OCI-LY1 (cell line): ENCODE measurements at regions not wholly inside any gene's neighbourhood (a gene's known extent, or its start where the extent isn't known, plus 50 kb on each side); places are given as distances from the start of the nearest gene placed in this dataset.

Source experiments
- H2AFZ ChIP-seq: fragments of 200-600 bp; sonication (generic), shearing (Covaris generic); 2 replicates; pipeline ENCODE4 v1.6.0; 2014; ENCODE audit warnings: antibody characterized with exemption, mild to moderate bottlenecking, low read length
- H3F3A ChIP-seq: fragments of 200-600 bp; sonication (generic), shearing (Covaris generic); 2 replicates; pipeline ENCODE4 v1.6.0; 2014; ENCODE audit warnings: mild to moderate bottlenecking, antibody characterized with exemption, low read length, moderate library complexity; ENCODE audit not compliant: insufficient read depth
- H3K27ac ChIP-seq: fragments of 200-600 bp; sonication (generic); 2 replicates; pipeline ENCODE4 v1.5.1; 2014; ENCODE audit warnings: low read length, mixed run types, mild to moderate bottlenecking, low read depth; ENCODE audit not compliant: poor library complexity, severe bottlenecking
- H3K27me3 ChIP-seq: fragments of 200-600 bp; sonication (generic); 2 replicates; pipeline ENCODE4 v1.6.0; 2014; ENCODE audit warnings: antibody characterized with exemption, mild to moderate bottlenecking, low read length, moderate library complexity; ENCODE audit not compliant: insufficient read depth
- H3K36me3 ChIP-seq: fragments of 200-600 bp; sonication (generic); 2 replicates; pipeline ENCODE4 v1.6.1; 2014; ENCODE audit warnings: mild to moderate bottlenecking, antibody characterized with exemption, low read length, moderate library complexity, mixed read lengths; ENCODE audit not compliant: insufficient read depth
- H3K4me1 ChIP-seq: fragments of 200-600 bp; sonication (generic); 2 replicates; pipeline ENCODE4 v1.5.1; 2014; ENCODE audit warnings: mild to moderate bottlenecking, low read length, moderate library complexity; ENCODE audit not compliant: insufficient read depth, severe bottlenecking
- H3K4me2 ChIP-seq: fragments of 200-600 bp; sonication (generic), shearing (Covaris generic); 2 replicates; pipeline ENCODE4 v1.6.1; 2014; ENCODE audit warnings: low read length
- H3K4me3 ChIP-seq: fragments of 200-600 bp; sonication (generic); 2 replicates; pipeline ENCODE4 v1.5.1; 2014; ENCODE audit warnings: low read length, low read depth, mild to moderate bottlenecking, mixed read lengths; ENCODE audit not compliant: poor library complexity, severe bottlenecking
- H3K79me2 ChIP-seq: fragments of 200-600 bp; shearing (Covaris generic); 2 replicates; pipeline ENCODE4 v1.6.1; 2016; ENCODE audit warnings: mixed run types, low read length, mixed read lengths; ENCODE audit not compliant: insufficient read depth
- H3K9ac ChIP-seq: fragments of 200-600 bp; sonication (generic), shearing (Covaris generic); 2 replicates; pipeline ENCODE4 v1.6.1; 2014; ENCODE audit warnings: mild to moderate bottlenecking, low read length, mixed read lengths
- H3K9me2 ChIP-seq: fragments of 200-600 bp; sonication (generic), shearing (Covaris generic); 2 replicates; pipeline ENCODE4 v1.6.1; 2014; ENCODE audit warnings: low read depth, mild to moderate bottlenecking, low read length, mixed read lengths
- H3K9me3 ChIP-seq: fragments of 200-600 bp; shearing (Covaris generic); 2 replicates; pipeline ENCODE4 v1.6.1; 2014; ENCODE audit warnings: low read length, mixed read lengths
- H4K20me1 ChIP-seq: fragments of 200-600 bp; sonication (generic), shearing (Covaris generic); 2 replicates; pipeline ENCODE4 v1.6.0; 2016; ENCODE audit warnings: mild to moderate bottlenecking, low read length; ENCODE audit not compliant: insufficient read depth
- EZH2 ChIP-seq: fragments of 200-600 bp; sonication (generic), shearing (Covaris generic); IDR thresholded peaks from 2 replicates; pipeline ENCODE4 v1.8.0; 2017; ENCODE audit warnings: borderline replicate concordance, mixed run types, mild to moderate bottlenecking, antibody characterized with exemption, low read length, moderate library complexity, mixed read lengths
- TF ChIP-seq, protein P1 (sequence below): fragments of 200-600 bp; sonication (generic), shearing (Covaris generic); IDR thresholded peaks from 2 replicates; pipeline ENCODE4 v1.5.1; 2017; ENCODE audit warnings: mild to moderate bottlenecking, antibody characterized with exemption, low read length, moderate library complexity, mixed read lengths

- no peaks in the 10 kb centered on the region for H3K4me1 ChIP-seq
- H3K9me3 ChIP-seq: no peaks in the 10 kb centered on the region
- no peaks in the 10 kb centered on the region for H3K36me3 ChIP-seq
- no peaks in the 10 kb centered on the region for H3F3A ChIP-seq
- H3K4me3 ChIP-seq: no peak overlapping the region
- no peak overlapping the region for H3K4me2 ChIP-seq
- no peak overlapping the region for H3K9ac ChIP-seq
- no peaks in the 10 kb centered on the region for H3K9me2 ChIP-seq
- TF ChIP-seq, protein P1, sequence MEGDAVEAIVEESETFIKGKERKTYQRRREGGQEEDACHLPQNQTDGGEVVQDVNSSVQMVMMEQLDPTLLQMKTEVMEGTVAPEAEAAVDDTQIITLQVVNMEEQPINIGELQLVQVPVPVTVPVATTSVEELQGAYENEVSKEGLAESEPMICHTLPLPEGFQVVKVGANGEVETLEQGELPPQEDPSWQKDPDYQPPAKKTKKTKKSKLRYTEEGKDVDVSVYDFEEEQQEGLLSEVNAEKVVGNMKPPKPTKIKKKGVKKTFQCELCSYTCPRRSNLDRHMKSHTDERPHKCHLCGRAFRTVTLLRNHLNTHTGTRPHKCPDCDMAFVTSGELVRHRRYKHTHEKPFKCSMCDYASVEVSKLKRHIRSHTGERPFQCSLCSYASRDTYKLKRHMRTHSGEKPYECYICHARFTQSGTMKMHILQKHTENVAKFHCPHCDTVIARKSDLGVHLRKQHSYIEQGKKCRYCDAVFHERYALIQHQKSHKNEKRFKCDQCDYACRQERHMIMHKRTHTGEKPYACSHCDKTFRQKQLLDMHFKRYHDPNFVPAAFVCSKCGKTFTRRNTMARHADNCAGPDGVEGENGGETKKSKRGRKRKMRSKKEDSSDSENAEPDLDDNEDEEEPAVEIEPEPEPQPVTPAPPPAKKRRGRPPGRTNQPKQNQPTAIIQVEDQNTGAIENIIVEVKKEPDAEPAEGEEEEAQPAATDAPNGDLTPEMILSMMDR: no peak
- no peak for TF ChIP-seq EZH2
- no peaks in the 10 kb centered on the region for H4K20me1 ChIP-seq
- no peak overlapping the region for H3K27ac ChIP-seq
- H3K79me2 ChIP-seq: no peaks in the 10 kb centered on the region
- no peak overlapping the region for H2AFZ ChIP-seq
- no peaks in the 10 kb centered on the region for H3K27me3 ChIP-seq
Observed at GRCh38 chr11:128161994-128162393, 425.4 kb downstream of the ETS1 start.

GRCh38 chr11:128161436-128161835 lies 425.9 kb downstream of the ETS1 start:
- Histone ChIP-seq H3F3A (no peaks in the 10 kb centered on the region), H3K79me2 (no peaks in the 10 kb centered on the region), H3K27ac (no peak overlapping the region), H4K20me1 (no peaks in the 10 kb centered on the region), H3K9ac (no peak overlapping the region), H3K36me3 (no peaks in the 10 kb centered on the region), H3K4me1 (no peaks in the 10 kb centered on the region), H3K4me3 (no peak overlapping the region), H3K4me2 (no peak overlapping the region), H3K27me3 (no peaks in the 10 kb centered on the region), H3K9me2 (no peaks in the 10 kb centered on the region), H2AFZ (no peak overlapping the region), H3K9me3 (no peaks in the 10 kb centered on the region)
- TF ChIP-seq, protein P1: no peak
- no peak for TF ChIP-seq EZH2

DNA sequence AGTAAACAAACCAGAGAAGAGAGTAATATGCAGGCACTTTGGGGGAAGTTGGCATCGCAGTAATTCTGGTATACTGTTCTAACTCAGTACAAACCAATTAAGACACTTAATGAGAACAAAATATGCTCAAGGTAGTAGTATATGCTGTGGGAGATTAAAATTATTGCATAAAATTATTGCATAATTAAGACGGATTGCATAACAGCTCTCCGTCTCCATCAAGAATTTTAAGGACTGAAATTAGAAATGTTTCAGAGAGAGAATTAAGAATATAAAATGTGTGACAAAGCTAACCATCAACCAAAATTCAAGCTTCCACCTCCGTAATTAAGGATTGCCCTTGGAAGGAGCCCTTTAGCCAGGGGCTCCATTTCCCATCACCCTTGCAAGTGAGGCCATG lies 428.5 kb downstream of the ETS1 start:
- no peak overlapping the region for H2AFZ ChIP-seq
- TF ChIP-seq EZH2: no peak
- TF ChIP-seq, protein P1: no peak

More for the DNA sequence above, 428.5 kb downstream of the ETS1 start:
- no peaks in the 10 kb centered on the region for H3F3A ChIP-seq
- no peaks in the 10 kb centered on the region for H3K4me1 ChIP-seq
- no peaks in the 10 kb centered on the region for H4K20me1 ChIP-seq
- no peaks in the 10 kb centered on the region for H3K9me3 ChIP-seq
- no peak overlapping the region for H3K27ac ChIP-seq
- H3K79me2 ChIP-seq: no peaks in the 10 kb centered on the region
- H3K27me3 ChIP-seq: no peaks in the 10 kb centered on the region
- H3K4me2 ChIP-seq: no peak overlapping the region
- no peaks in the 10 kb centered on the region for H3K36me3 ChIP-seq
- no peak overlapping the region for H3K9ac ChIP-seq
- H3K4me3 ChIP-seq: no peak overlapping the region
- no peaks in the 10 kb centered on the region for H3K9me2 ChIP-seq
